ENCODE measurements at regions not wholly inside any gene's neighbourhood (a gene's known extent, or its start where the extent isn't known, plus 50 kb on each side); places are given as distances from the start of the nearest gene placed in this dataset.

DNA sequence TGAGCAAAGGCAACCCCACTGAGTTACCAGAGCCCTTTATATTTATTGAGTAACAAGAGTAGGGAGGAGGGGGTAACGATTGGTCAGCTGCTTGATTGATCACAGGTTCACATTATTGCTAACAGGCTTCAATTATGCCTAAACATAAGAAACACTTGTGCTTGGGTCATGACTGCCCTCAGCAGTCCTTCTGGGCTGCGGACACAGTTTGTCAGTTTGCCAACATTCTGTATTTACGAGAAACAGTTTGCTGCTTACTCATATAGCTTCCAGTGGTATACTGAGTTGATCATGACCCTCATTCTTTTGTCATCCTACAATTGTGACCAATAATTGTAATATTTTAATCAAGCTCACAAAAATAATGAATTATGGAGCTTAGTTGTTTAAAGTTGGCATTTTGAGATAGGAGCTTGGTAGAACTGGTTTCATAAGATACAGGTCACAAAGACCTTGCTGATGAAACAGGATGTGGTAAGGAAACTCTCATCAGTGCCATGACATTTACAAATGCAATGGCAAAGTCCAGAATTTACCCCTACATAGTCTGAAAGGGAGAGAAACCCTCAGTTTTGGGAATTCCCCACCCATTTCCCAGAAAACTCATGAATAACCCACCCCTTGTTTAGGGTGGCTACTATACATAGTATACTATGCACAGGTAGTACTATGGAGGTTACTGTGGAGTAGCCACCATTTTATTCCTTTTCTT lies 1421.0 kb upstream of the FLRT2 start:
- TF ChIP-seq, protein P1, sequence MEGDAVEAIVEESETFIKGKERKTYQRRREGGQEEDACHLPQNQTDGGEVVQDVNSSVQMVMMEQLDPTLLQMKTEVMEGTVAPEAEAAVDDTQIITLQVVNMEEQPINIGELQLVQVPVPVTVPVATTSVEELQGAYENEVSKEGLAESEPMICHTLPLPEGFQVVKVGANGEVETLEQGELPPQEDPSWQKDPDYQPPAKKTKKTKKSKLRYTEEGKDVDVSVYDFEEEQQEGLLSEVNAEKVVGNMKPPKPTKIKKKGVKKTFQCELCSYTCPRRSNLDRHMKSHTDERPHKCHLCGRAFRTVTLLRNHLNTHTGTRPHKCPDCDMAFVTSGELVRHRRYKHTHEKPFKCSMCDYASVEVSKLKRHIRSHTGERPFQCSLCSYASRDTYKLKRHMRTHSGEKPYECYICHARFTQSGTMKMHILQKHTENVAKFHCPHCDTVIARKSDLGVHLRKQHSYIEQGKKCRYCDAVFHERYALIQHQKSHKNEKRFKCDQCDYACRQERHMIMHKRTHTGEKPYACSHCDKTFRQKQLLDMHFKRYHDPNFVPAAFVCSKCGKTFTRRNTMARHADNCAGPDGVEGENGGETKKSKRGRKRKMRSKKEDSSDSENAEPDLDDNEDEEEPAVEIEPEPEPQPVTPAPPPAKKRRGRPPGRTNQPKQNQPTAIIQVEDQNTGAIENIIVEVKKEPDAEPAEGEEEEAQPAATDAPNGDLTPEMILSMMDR (IDR thresholded peaks at IDR 0.05; ENCODE audit: insufficient read depth, low read length): no peak
- TF ChIP-seq, protein P2, sequence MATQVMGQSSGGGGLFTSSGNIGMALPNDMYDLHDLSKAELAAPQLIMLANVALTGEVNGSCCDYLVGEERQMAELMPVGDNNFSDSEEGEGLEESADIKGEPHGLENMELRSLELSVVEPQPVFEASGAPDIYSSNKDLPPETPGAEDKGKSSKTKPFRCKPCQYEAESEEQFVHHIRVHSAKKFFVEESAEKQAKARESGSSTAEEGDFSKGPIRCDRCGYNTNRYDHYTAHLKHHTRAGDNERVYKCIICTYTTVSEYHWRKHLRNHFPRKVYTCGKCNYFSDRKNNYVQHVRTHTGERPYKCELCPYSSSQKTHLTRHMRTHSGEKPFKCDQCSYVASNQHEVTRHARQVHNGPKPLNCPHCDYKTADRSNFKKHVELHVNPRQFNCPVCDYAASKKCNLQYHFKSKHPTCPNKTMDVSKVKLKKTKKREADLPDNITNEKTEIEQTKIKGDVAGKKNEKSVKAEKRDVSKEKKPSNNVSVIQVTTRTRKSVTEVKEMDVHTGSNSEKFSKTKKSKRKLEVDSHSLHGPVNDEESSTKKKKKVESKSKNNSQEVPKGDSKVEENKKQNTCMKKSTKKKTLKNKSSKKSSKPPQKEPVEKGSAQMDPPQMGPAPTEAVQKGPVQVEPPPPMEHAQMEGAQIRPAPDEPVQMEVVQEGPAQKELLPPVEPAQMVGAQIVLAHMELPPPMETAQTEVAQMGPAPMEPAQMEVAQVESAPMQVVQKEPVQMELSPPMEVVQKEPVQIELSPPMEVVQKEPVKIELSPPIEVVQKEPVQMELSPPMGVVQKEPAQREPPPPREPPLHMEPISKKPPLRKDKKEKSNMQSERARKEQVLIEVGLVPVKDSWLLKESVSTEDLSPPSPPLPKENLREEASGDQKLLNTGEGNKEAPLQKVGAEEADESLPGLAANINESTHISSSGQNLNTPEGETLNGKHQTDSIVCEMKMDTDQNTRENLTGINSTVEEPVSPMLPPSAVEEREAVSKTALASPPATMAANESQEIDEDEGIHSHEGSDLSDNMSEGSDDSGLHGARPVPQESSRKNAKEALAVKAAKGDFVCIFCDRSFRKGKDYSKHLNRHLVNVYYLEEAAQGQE (IDR thresholded peaks at IDR 0.05; ENCODE audit: insufficient replicate concordance, low read depth): no peak
- no peak for TF ChIP-seq POLR2AphosphoS5 (IDR thresholded peaks at IDR 0.05; ENCODE audit: low read depth)
- no peak for TF ChIP-seq GABPA (IDR thresholded peaks at IDR 0.05; ENCODE audit: low read depth)
- no peak for TF ChIP-seq SPI1 (IDR thresholded peaks at IDR 0.05; ENCODE audit: borderline replicate concordance, low read depth)
